Cardiac muscle cell (in vitro differentiated cells and primary cell): ENCODE measurements at regions not wholly inside any gene's neighbourhood (a gene's known extent, or its start where the extent isn't known, plus 50 kb on each side); places are given as distances from the start of the nearest gene placed in this dataset.

Experiments used
- DNase-seq, 2 donors: peaks; one replicate each; pipeline versions ENCODE4 v3.0.0 to v3.0.0-alpha.2; 2010 to 2017; ENCODE audit warnings: low read depth in 1 of 2, low spot score in 1 of 2
- H3K27ac ChIP-seq: fragments of 200-600 bp; sonication (generic); 2 replicates; pipeline ENCODE4 v1.5.1; 2016
- H3K27me3 ChIP-seq: fragments of 200-600 bp; sonication (generic); 2 replicates; pipeline ENCODE4 v1.6.0; 2016; ENCODE audit warnings: control low read depth
- H3K36me3 ChIP-seq: fragments of 200-600 bp; sonication (generic); 2 replicates; pipeline ENCODE4 v1.5.1; 2016; ENCODE audit warnings: control low read depth
- H3K4me1 ChIP-seq: fragments of 200-600 bp; sonication (generic); 2 replicates; pipeline ENCODE4 v1.8.1; 2017; ENCODE audit warnings: low read depth, mild to moderate bottlenecking, mixed run types
- H3K4me3 ChIP-seq: fragments of 200-600 bp; sonication (generic); 2 replicates; pipeline ENCODE4 v1.5.1; 2016; ENCODE audit warnings: mild to moderate bottlenecking
- H3K9me3 ChIP-seq: fragments of 200-600 bp; sonication (generic); 2 replicates; pipeline ENCODE4 v1.5.1; 2017; ENCODE audit warnings: low read depth, mild to moderate bottlenecking, control low read depth
- TF ChIP-seq, protein P1 (sequence below): IDR thresholded peaks from 2 replicates; pipeline ENCODE4 v1.5.1; 2012; ENCODE audit warnings: low read depth, mild to moderate bottlenecking, low read length

- no peak overlapping the region for H3K27ac ChIP-seq
- H3K27me3 ChIP-seq, result no peaks in the 10 kb centered on the region
- no peaks in the 10 kb centered on the region for H3K36me3 ChIP-seq
- no peaks in the 10 kb centered on the region for H3K9me3 ChIP-seq
- no peaks in the 10 kb centered on the region for H3K4me1 ChIP-seq
- H3K4me3 ChIP-seq, result no peak overlapping the region
- no peak for DNase-seq
- TF ChIP-seq, protein P1, sequence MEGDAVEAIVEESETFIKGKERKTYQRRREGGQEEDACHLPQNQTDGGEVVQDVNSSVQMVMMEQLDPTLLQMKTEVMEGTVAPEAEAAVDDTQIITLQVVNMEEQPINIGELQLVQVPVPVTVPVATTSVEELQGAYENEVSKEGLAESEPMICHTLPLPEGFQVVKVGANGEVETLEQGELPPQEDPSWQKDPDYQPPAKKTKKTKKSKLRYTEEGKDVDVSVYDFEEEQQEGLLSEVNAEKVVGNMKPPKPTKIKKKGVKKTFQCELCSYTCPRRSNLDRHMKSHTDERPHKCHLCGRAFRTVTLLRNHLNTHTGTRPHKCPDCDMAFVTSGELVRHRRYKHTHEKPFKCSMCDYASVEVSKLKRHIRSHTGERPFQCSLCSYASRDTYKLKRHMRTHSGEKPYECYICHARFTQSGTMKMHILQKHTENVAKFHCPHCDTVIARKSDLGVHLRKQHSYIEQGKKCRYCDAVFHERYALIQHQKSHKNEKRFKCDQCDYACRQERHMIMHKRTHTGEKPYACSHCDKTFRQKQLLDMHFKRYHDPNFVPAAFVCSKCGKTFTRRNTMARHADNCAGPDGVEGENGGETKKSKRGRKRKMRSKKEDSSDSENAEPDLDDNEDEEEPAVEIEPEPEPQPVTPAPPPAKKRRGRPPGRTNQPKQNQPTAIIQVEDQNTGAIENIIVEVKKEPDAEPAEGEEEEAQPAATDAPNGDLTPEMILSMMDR, result no peak
Observed at GRCh38 chr10:83433705-83434104, 705.6 kb upstream of the GHITM start.

DNA sequence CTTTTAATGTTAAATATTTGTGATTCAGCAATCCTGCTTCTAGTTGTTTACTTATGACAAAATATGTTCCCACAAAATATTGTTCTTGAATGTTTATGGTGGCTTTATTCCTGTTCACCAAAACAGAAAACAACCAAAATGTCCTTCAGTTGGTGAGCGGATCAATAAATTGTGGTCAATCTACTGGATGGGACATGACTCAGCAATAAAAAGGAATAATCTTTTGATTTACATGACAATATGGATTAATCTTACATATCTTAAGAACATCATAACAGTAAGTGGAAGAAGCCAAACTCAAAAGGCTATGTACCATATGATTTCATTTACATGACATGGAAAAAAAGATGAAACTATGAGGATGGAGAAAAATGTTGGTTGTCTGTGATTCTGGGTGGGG lies 691.3 kb upstream of the GHITM start:
- Histone ChIP-seq H3K36me3 (no peaks in the 10 kb centered on the region), H3K4me1 (no peaks in the 10 kb centered on the region), H3K9me3 (no peaks in the 10 kb centered on the region), H3K4me3 (no peak overlapping the region), H3K27me3 (no peaks in the 10 kb centered on the region), H3K27ac (no peak overlapping the region)
- no peak for DNase-seq
- TF ChIP-seq, protein P1, result no peak

- no peak overlapping the region for H3K27ac ChIP-seq
- no peaks in the 10 kb centered on the region for H3K4me1 ChIP-seq
- no peak for DNase-seq
- H3K9me3 ChIP-seq, result no peaks in the 10 kb centered on the region
- no peaks in the 10 kb centered on the region for H3K36me3 ChIP-seq
- H3K4me3 ChIP-seq, result no peak overlapping the region
- TF ChIP-seq, protein P1, result no peak
- H3K27me3 ChIP-seq, result no peaks in the 10 kb centered on the region
Observed at GRCh38 chr10:83458611-83459010, 680.7 kb upstream of the GHITM start.

DNA sequence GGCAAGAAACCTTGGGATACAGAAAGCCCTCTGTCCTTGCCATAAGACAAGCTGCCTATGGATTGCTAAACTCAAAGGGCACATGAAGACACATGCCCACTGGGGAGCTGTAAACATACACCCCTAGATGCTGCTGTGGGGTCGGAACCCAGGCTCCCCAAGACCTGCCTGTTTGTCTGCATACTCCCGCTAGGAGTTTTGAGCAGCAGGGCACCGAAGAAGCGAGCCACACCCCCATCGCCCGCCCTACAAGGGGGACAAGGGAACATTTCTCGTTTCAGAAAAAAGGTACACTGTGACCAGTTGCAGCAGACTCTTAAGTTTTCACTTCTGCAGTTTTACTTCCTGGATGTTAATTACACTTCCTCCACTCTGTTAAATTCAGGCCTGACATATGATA lies 680.2 kb upstream of the GHITM start:
- Histone ChIP-seq H3K4me1 (no peaks in the 10 kb centered on the region), H3K4me3 (no peak overlapping the region), H3K36me3 (no peaks in the 10 kb centered on the region), H3K9me3 (no peaks in the 10 kb centered on the region), H3K27me3 (no peaks in the 10 kb centered on the region), H3K27ac (no peak overlapping the region)
- TF ChIP-seq, protein P1, result no peak
- DNase-seq, result no peak

DNA sequence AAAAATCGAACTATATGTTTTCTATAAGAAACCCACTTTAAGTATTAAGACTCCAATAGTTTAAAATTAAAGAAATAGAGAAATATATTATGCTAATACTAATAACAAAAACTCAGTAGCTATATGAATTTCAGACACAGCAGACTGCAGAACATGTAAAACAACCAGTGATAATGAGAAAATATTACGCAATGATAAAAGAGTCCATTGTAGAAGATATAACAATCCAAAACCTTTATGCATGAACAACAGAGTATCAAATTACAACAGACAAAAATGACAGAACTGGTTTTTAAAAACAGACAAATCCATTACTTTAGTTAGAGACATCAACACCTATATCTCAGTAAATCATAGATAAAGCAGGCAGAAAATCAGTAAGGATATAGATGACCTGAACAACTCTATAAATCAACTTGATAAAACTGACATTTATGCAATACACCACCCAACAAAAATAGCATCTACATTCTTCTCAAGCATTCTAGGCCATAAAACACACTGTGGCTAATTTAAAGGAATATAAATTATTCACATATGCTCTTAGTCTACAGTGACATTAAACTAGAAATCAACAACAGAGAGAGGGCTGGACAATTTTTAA lies 669.5 kb upstream of the GHITM start:
- TF ChIP-seq, protein P1, result no peak
- Histone ChIP-seq H3K4me3 (no peak overlapping the region), H3K9me3 (no peaks in the 10 kb centered on the region), H3K27me3 (no peaks in the 10 kb centered on the region), H3K27ac (no peak overlapping the region), H3K36me3 (no peaks in the 10 kb centered on the region), H3K4me1 (no peaks in the 10 kb centered on the region)
- DNase-seq, result no peak

DNA sequence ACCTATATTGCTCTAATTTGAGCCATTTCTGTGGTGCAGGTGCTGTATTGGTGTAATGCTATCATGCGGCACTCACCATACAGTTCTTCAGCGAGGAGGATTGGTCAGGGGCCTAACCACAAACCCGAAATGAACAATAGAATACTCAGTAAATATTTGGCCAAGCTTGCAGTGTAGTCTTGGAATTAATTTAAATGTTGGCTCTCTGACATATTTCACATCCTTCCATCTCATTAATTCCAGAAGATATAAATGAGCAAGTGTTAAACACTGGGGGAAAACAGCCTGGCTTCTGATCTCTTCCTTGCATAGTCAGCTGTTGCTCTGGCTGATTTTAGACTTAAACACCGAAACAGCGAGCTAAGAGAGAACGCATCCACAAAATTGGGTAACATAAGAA lies 663.1 kb upstream of the GHITM start:
- TF ChIP-seq, protein P1, result no peak
- Histone ChIP-seq H3K27ac (no peak overlapping the region), H3K36me3 (no peaks in the 10 kb centered on the region), H3K4me3 (no peak overlapping the region), H3K9me3 (no peaks in the 10 kb centered on the region), H3K4me1 (no peaks in the 10 kb centered on the region), H3K27me3 (no peaks in the 10 kb centered on the region)
- DNase-seq, result no peak
